HEK293 (cell line): ENCODE measurements at regions not wholly inside any gene's neighbourhood (a gene's known extent, or its start where the extent isn't known, plus 50 kb on each side); places are given as distances from the start of the nearest gene placed in this dataset.
"Not testable (repeated sequence)": the region's sequence is repeated elsewhere in the genome, so short reads cannot be mapped to it uniquely, and the experiment has no call there.

Experiments used
- CTCF ChIA-PET: fragments of 350-600 bp; formaldehyde crosslinking; extraction: SDS; loops from one replicate; lab custom pipeline; 2021; ENCODE audit warnings: antibody characterized with exemption; lab: Yijun Ruan, JAX
- POLR2A ChIA-PET: fragments of 300-600 bp; formaldehyde crosslinking; extraction: SDS; loops from one replicate; lab custom pipeline; 2020; ENCODE audit warnings: antibody characterized with exemption, inconsistent platforms; lab: Yijun Ruan, JAX
- H3K27ac ChIP-seq: fragments of 200-500 bp; sonication (Bioruptor generic); 2 replicates; pipeline ENCODE4 v1.5.1; 2014; ENCODE audit warnings: low read depth, low read length, control low read depth, inconsistent platforms; ENCODE audit errors: extremely low read depth
- H3K36me3 ChIP-seq, 2 experiments: fragments of 200-500 bp in 1 of 2; sonication (Bioruptor generic) in 1 of 2; 1 replicate in 1 of 2; 2 replicates in 1 of 2; pipeline ENCODE4 v1.5.1; 2014 to 2017; ENCODE audit warnings: inconsistent platforms in 2 of 2, low read length in 2 of 2; ENCODE audit not compliant: control insufficient read depth in 2 of 2, insufficient read depth in 1 of 2
- H3K4me1 ChIP-seq: fragments of 200-500 bp; sonication (Bioruptor generic); 2 replicates; pipeline ENCODE4 v1.5.1; 2014; ENCODE audit warnings: mild to moderate bottlenecking, low read length, inconsistent platforms; ENCODE audit not compliant: control insufficient read depth, insufficient read depth
- H3K4me3 ChIP-seq: 2 replicates; pipeline ENCODE4 v1.5.1; 2011; ENCODE audit warnings: low read depth, mild to moderate bottlenecking, control low read depth, low read length, moderate library complexity
- H3K9me3 ChIP-seq: fragments of 200-500 bp; sonication (Bioruptor generic); 2 replicates; pipeline ENCODE4 v1.5.1; 2014; ENCODE audit warnings: low read depth, low read length, inconsistent platforms; ENCODE audit not compliant: control insufficient read depth, insufficient read depth
- GLI2 ChIP-seq: fragments of 450-650 bp; formaldehyde crosslinking; IDR thresholded peaks from 2 replicates; pipeline ENCODE4; 2017; ENCODE audit warnings: missing biosample characterization, missing genetic modification characterization, low read depth, borderline replicate concordance
- KLF10 ChIP-seq: fragments of 450-650 bp; IDR thresholded peaks from 2 replicates; pipeline ENCODE4 v1.5.1; 2018; ENCODE audit warnings: missing biosample characterization, mild to moderate bottlenecking, missing genetic modification characterization
- KLF7 ChIP-seq: fragments of 450-650 bp; formaldehyde crosslinking; IDR thresholded peaks from 2 replicates; pipeline ENCODE4 v1.5.1; 2016; ENCODE audit warnings: missing biosample characterization, missing genetic modification characterization, borderline replicate concordance
- PATZ1 ChIP-seq: fragments of 450-650 bp; formaldehyde crosslinking; IDR thresholded peaks from 2 replicates; pipeline ENCODE4 v1.5.1; 2016; ENCODE audit warnings: missing biosample characterization, missing genetic modification characterization
- ZFHX2 ChIP-seq: fragments of 450-650 bp; formaldehyde crosslinking; conservative IDR thresholded peaks from 2 replicates; pipeline ENCODE4 v1.5.1; 2016; ENCODE audit warnings: missing biosample characterization, missing genetic modification characterization
- ZIC2 ChIP-seq: fragments of 450-650 bp; formaldehyde crosslinking; IDR thresholded peaks from 2 replicates; pipeline ENCODE4 v1.5.1; 2016; ENCODE audit warnings: missing biosample characterization, missing genetic modification characterization
- ZNF146 ChIP-seq: fragments of 450-650 bp; formaldehyde crosslinking; IDR thresholded peaks from 2 replicates; pipeline ENCODE4 v1.5.1; 2016; ENCODE audit warnings: missing biosample characterization, missing genetic modification characterization
- ZNF169 ChIP-seq: fragments of 450-650 bp; formaldehyde crosslinking; IDR thresholded peaks from 2 replicates; pipeline ENCODE4 v1.5.1; 2016; ENCODE audit warnings: missing biosample characterization, missing genetic modification characterization
- ZNF211 ChIP-seq: fragments of 450-650 bp; formaldehyde crosslinking; IDR thresholded peaks from 2 replicates; pipeline ENCODE4 v1.5.1; 2016; ENCODE audit warnings: low read depth, missing biosample characterization, missing genetic modification characterization
- ZNF280D ChIP-seq: fragments of 450-650 bp; formaldehyde crosslinking; IDR thresholded peaks from 2 replicates; pipeline ENCODE4 v1.5.1; 2016; ENCODE audit warnings: missing biosample characterization, missing genetic modification characterization
- ZNF394 ChIP-seq: fragments of 450-650 bp; formaldehyde crosslinking; IDR thresholded peaks from 2 replicates; pipeline ENCODE4 v1.5.1; 2016; ENCODE audit warnings: missing biosample characterization, missing genetic modification characterization, mild to moderate bottlenecking, moderate library complexity, borderline replicate concordance
- ZNF521 ChIP-seq: fragments of 450-650 bp; formaldehyde crosslinking; IDR thresholded peaks from 2 replicates; pipeline ENCODE4 v1.5.1; 2017; ENCODE audit warnings: missing biosample characterization, mild to moderate bottlenecking, missing genetic modification characterization
- ZNF529 ChIP-seq: fragments of 450-650 bp; formaldehyde crosslinking; IDR thresholded peaks from 2 replicates; pipeline ENCODE4 v1.5.1; 2017; ENCODE audit warnings: missing genetic modification characterization, missing biosample characterization; ENCODE audit not compliant: insufficient replicate concordance
- ZNF555 ChIP-seq: fragments of 450-650 bp; formaldehyde crosslinking; conservative IDR thresholded peaks from 2 replicates; pipeline ENCODE4 v1.5.1; 2017; ENCODE audit warnings: missing biosample characterization, mild to moderate bottlenecking, missing genetic modification characterization, inconsistent platforms
- ZNF596 ChIP-seq: fragments of 450-650 bp; IDR thresholded peaks from 2 replicates; pipeline ENCODE4 v1.5.0; 2018; ENCODE audit warnings: missing biosample characterization, mild to moderate bottlenecking, missing genetic modification characterization, moderate library complexity
- ZNF626 ChIP-seq: fragments of 450-650 bp; sonication (Bioruptor Pico); formaldehyde crosslinking; IDR thresholded peaks from 2 replicates; pipeline ENCODE4 v1.5.1; 2018; ENCODE audit warnings: missing biosample characterization, missing genetic modification characterization, inconsistent platforms
- ZNF670 ChIP-seq: fragments of 450-650 bp; formaldehyde crosslinking; IDR thresholded peaks from 2 replicates; pipeline ENCODE4 v1.5.1; 2016; ENCODE audit warnings: missing biosample characterization, missing genetic modification characterization, low read depth
- ZNF707 ChIP-seq: fragments of 450-650 bp; formaldehyde crosslinking; IDR thresholded peaks from 2 replicates; pipeline ENCODE4 v1.5.1; 2016; ENCODE audit warnings: missing biosample characterization, missing genetic modification characterization
- ZNF76 ChIP-seq: fragments of 450-650 bp; formaldehyde crosslinking; IDR thresholded peaks from 2 replicates; pipeline ENCODE4; 2016; ENCODE audit warnings: low read depth, missing biosample characterization, missing genetic modification characterization, borderline replicate concordance

- TF ChIP-seq ZFHX2 (tag by site-specific recombination), result no peak
- no peak for TF ChIP-seq ZNF280D (tag by site-specific recombination)
- CTCF ChIA-PET, result no interaction called here
These were observed 98.8 kb upstream of the MMADHC start for GRCh38 chr2:149686136-149687051.

GRCh38 chr2:149685401-149685800, 97.8 kb upstream of the MMADHC start:
- H3K9me3 ChIP-seq, H3K4me3 ChIP-seq, POLR2A ChIA-PET, H3K36me3 ChIP-seq, CTCF ChIA-PET, H3K27ac ChIP-seq, H3K4me1 ChIP-seq: not testable (repeated sequence)
- TF ChIP-seq ZNF146 (tag by site-specific recombination), result peak; percentile 73

More at GRCh38 chr2:149686136-149687051, 98.8 kb upstream of the MMADHC start:
- POLR2A ChIA-PET, result no interaction called here
- no peaks in the 10 kb centered on the region for H3K36me3 ChIP-seq
- no peaks in the 10 kb centered on the region for H3K4me1 ChIP-seq
- H3K9me3 ChIP-seq, result no peaks in the 10 kb centered on the region
- H3K27ac ChIP-seq, result no peak overlapping the region
- no peak overlapping the region for H3K4me3 ChIP-seq

GRCh38 chr2:149679286-149679685, 91.7 kb upstream of the MMADHC start:
- Histone ChIP-seq H3K4me1 (no peaks in the 10 kb centered on the region), H3K4me3 (no peak overlapping the region), H3K27ac (no peak overlapping the region), H3K36me3 (no peaks in the 10 kb centered on the region), H3K9me3 (no peaks in the 10 kb centered on the region)
- ChIA-PET CTCF (interaction anchor here (0.6 to 0.7 kb wide), 2 partner anchors 33 to 56 kb away, joined by 3 read pairs; no protein-coding TSS in a partner anchor), POLR2A (no interaction called here)
- TF ChIP-seq ZNF211 (tag by site-specific recombination) (no peak), ZIC2 (tag by site-specific recombination) (no peak), PATZ1 (no peak)

- TF ChIP-seq GLI2 (tag by site-specific recombination) (no peak), ZNF596 (no peak), KLF10 (no peak), ZNF670 (no peak), ZNF76 (tag by site-specific recombination) (no peak), ZNF529 (tag by site-specific recombination) (no peak), ZNF211 (tag by site-specific recombination) (no peak), ZNF626 (tag by site-specific recombination) (no peak), ZNF521 (no peak), ZNF169 (tag by site-specific recombination) (no peak), ZNF555 (tag by site-specific recombination) (no peak), ZNF707 (no peak), ZNF394 (no peak), KLF7 (tag by site-specific recombination) (no peak)
- Histone ChIP-seq H3K9me3 (no peaks in the 10 kb centered on the region), H3K4me1 (no peaks in the 10 kb centered on the region), H3K4me3 (no peak overlapping the region), H3K27ac (no peak overlapping the region), H3K36me3 (no peaks in the 10 kb centered on the region)
- POLR2A ChIA-PET, result no interaction called here
- CTCF ChIA-PET, result interaction anchor here (0.6 kb wide), 1 partner anchor 29 kb away, joined by 3 read pairs; no protein-coding TSS in a partner anchor
These were observed 89.8 kb upstream of the MMADHC start for GRCh38 chr2:149677416-149677815.
